ENCODE measurements at regions not wholly inside any gene's neighbourhood (a gene's known extent, or its start where the extent isn't known, plus 50 kb on each side); places are given as distances from the start of the nearest gene placed in this dataset.

GRCh38 chr11:128392259-128392658 is 195.1 kb downstream of the ETS1 start:
- ChIA-PET POLR2A (ENCODE audit: unreplicated experiment) (no interaction called here), CTCF (no interaction called here)
- Histone ChIP-seq H2BK15ac (ENCODE audit: low read depth, low read length) (no peak overlapping the region), H3K4ac (ENCODE audit: low read depth, low read length) (no peak overlapping the region), H2AFZ (replicated peaks; ENCODE audit: low read length, poor library complexity) (no peak overlapping the region), H3K23ac (ENCODE audit: low read depth, low read length) (no peak overlapping the region), H3K27ac (ENCODE audit: insufficient read depth, low read length) (no peak overlapping the region), H2BK120ac (ENCODE audit: low read depth, low read length) (no peak overlapping the region), H3K14ac (replicated peaks; ENCODE audit: low read depth, low read length) (no peak overlapping the region), H2BK20ac (ENCODE audit: low read depth, low read length) (no peak overlapping the region), H3K18ac (ENCODE audit: low read depth, low read length) (no peak overlapping the region), H2AK5ac (ENCODE audit: low read depth, low read length) (no peak overlapping the region), H3K9me1 (ENCODE audit: insufficient read depth, low read length) (no peaks in the 10 kb centered on the region; the same call in 1 of the 2 replicates), H3K56ac (ENCODE audit: extremely low read depth, insufficient read depth, low read length) (no peak overlapping the region), H3K4me2 (ENCODE audit: low read depth, low read length) (no peak overlapping the region), H3K4me1 (ENCODE audit: control insufficient read depth, insufficient read depth, low read length) (peaks cover 2% of the 10 kb centered on the region; the same call in 1 of the 2 replicates), H3K9me3 (ENCODE audit: control insufficient read depth, insufficient read depth, low read length) (no peaks in the 10 kb centered on the region), H3K27me3 (ENCODE audit: control insufficient read depth, insufficient read depth, low read length) (no peaks in the 10 kb centered on the region), H2BK5ac (ENCODE audit: low read depth, low read length, poor library complexity, severe bottlenecking) (no peak overlapping the region), H3K36me3 (ENCODE audit: control insufficient read depth, insufficient read depth, low read length) (no peaks in the 10 kb centered on the region), H4K91ac (ENCODE audit: insufficient read depth, low read depth, low read length) (no peak overlapping the region), H3K4me3 (ENCODE audit: insufficient read depth, low read depth, low read length) (no peak overlapping the region), H2AK9ac (replicated peaks; ENCODE audit: low read depth, low read length, poor library complexity) (no peak overlapping the region), H4K8ac (ENCODE audit: low read depth in 2 of 2, low read length in 2 of 2) (no peak overlapping the region), H3K9ac (ENCODE audit: low read depth, low read length) (no peak overlapping the region), H3K79me1 (ENCODE audit: low read depth in 1 of 2, low read length in 2 of 2) (no peaks in the 10 kb centered on the region), H4K20me1 (ENCODE audit: insufficient read depth, low read length) (no peaks in the 10 kb centered on the region), H4K5ac (ENCODE audit: low read depth, low read length) (no peak overlapping the region)
- no CpG with 5 or more reads among the region's 2 CpGs for WGBS, 2 experiments (ENCODE audit: extremely low coverage in 2 of 2, insufficient read length in 1 of 2)
- ATAC-seq (ENCODE audit: low read depth) (no peak), DNase-seq (no peak)
- no TSS peak for BruUV-seq (replicated peaks)
- in situ Hi-C loops (cut with MboI; ENCODE audit: low sequenced_read_pairs) (no loop called here), dilution Hi-C loops (cut with HindIII; ENCODE audit: low sequenced_read_pairs, unreplicated experiment) (no loop called here), intact Hi-C loops (cut with micrococcal nuclease) (no loop called here)
- TF ChIP-seq RFX5 (IDR thresholded peaks at IDR 0.05; ENCODE audit: low read depth, low read length): no peak
- no peak for TF ChIP-seq RAD21 (IDR thresholded peaks at IDR 0.05; ENCODE audit: low read length)
- no peak for TF ChIP-seq CEBPB (IDR thresholded peaks at IDR 0.05; ENCODE audit: low read depth, low read length)
- TF ChIP-seq MAZ (IDR thresholded peaks at IDR 0.05; ENCODE audit: borderline replicate concordance, low read depth, low read length): no peak
- no peak for TF ChIP-seq SMC3 (IDR thresholded peaks at IDR 0.05; ENCODE audit: low read depth, low read length)
- no peak for TF ChIP-seq RCOR1 (IDR thresholded peaks at IDR 0.05; ENCODE audit: insufficient replicate concordance, low read length)
- no peak for TF ChIP-seq CHD1 (IDR thresholded peaks at IDR 0.05; ENCODE audit: low read depth, low read length)
- no peak for TF ChIP-seq NFE2L2 (IDR thresholded peaks at IDR 0.05; ENCODE audit: low read depth, low read length)
- TF ChIP-seq, protein P1, sequence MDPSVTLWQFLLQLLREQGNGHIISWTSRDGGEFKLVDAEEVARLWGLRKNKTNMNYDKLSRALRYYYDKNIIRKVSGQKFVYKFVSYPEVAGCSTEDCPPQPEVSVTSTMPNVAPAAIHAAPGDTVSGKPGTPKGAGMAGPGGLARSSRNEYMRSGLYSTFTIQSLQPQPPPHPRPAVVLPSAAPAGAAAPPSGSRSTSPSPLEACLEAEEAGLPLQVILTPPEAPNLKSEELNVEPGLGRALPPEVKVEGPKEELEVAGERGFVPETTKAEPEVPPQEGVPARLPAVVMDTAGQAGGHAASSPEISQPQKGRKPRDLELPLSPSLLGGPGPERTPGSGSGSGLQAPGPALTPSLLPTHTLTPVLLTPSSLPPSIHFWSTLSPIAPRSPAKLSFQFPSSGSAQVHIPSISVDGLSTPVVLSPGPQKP (IDR thresholded peaks at IDR 0.05; ENCODE audit: borderline replicate concordance, low read depth, low read length): no peak
